ENCODE measurements at regions not wholly inside any gene's neighbourhood (a gene's known extent, or its start where the extent isn't known, plus 50 kb on each side); places are given as distances from the start of the nearest gene placed in this dataset.

DNA sequence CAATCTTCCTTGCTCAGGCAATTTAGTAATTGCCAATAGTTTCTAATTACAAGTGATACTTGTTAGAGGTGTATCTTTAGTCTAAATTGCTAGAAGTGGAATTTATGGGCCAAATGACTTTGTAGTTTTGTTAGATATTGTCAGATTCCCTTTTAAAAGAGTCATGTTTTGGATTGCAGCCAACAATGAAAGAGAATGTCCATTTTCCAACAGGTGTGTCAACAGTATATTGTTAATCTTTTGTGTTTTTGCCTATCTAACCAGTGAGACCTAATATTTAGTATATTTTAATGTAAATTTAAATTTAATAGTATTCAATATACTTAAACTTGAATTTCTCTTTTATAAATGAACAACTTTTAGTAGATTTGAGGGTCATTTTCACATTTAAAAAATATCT, 259.4 kb upstream of the ETAA1 start:
- TF ChIP-seq, protein P1, sequence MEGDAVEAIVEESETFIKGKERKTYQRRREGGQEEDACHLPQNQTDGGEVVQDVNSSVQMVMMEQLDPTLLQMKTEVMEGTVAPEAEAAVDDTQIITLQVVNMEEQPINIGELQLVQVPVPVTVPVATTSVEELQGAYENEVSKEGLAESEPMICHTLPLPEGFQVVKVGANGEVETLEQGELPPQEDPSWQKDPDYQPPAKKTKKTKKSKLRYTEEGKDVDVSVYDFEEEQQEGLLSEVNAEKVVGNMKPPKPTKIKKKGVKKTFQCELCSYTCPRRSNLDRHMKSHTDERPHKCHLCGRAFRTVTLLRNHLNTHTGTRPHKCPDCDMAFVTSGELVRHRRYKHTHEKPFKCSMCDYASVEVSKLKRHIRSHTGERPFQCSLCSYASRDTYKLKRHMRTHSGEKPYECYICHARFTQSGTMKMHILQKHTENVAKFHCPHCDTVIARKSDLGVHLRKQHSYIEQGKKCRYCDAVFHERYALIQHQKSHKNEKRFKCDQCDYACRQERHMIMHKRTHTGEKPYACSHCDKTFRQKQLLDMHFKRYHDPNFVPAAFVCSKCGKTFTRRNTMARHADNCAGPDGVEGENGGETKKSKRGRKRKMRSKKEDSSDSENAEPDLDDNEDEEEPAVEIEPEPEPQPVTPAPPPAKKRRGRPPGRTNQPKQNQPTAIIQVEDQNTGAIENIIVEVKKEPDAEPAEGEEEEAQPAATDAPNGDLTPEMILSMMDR (IDR thresholded peaks at IDR 0.05; ENCODE audit: extremely low read depth, missing control alignments), result no peak
- no peak for DNase-seq (ENCODE audit: low spot score)

DNA sequence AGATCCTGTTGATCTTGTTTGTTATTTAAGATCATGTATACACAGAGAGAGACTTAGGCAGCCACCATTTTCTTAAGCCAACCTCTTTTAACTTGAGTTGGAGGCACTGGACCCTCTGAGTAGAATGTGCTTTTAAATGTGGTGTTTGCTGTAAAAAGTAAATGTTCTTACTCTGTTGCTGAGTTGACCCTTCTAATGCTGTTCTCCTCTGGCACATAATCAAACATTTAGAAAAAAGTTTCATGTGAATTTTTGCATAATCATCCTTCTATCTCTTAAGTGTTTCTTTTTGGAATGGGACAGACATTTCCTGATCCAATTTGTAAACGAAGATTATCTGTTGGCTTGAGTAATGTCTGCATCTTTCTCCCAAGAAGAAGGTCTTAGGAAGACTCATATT, 255.1 kb upstream of the ETAA1 start:
- TF ChIP-seq, protein P1 (IDR thresholded peaks at IDR 0.05; ENCODE audit: extremely low read depth, missing control alignments), result no peak
- DNase-seq (ENCODE audit: low spot score), result no peak

DNA sequence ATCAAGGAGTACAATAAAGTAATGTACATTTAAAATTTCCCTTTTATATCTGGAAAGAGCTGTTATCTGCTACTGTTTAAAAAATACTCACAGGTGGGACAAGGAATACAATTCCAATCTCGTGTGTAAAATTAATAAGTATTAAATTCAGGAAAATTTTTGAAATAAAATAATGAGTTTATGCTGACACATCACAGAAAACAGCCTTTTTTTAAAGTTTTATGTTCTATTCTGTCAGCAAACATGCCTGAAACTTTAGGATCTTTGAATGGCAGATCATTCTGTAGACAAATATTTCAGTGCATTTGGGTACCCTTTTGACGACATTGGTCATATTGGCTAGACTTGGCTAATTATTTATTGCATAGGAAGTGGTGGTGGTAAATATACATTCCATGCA, 254.4 kb upstream of the ETAA1 start:
- no peak for DNase-seq (ENCODE audit: low spot score)
- TF ChIP-seq, protein P1 (IDR thresholded peaks at IDR 0.05; ENCODE audit: extremely low read depth, missing control alignments), result no peak

DNA sequence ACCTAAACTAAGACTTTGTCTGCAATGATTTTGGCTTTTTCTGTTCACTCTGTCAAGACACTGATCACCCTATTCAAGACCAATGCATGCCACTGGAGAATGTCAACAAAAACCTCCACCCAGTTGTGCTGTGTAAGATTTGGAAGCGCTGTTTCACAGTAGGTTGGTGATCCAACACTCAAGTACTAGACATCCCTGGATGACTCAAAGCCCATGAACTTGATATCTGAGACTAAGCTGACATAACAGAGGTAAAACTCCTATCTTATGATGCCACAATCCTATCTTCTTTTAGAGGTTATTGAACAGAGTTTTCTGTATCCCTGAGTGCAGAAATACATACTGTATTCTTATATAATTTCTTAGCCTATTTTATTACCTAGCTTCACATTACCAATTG, 251.3 kb upstream of the ETAA1 start:
- no peak for DNase-seq (ENCODE audit: low spot score)
- TF ChIP-seq, protein P1 (IDR thresholded peaks at IDR 0.05; ENCODE audit: extremely low read depth, missing control alignments), result no peak

DNA sequence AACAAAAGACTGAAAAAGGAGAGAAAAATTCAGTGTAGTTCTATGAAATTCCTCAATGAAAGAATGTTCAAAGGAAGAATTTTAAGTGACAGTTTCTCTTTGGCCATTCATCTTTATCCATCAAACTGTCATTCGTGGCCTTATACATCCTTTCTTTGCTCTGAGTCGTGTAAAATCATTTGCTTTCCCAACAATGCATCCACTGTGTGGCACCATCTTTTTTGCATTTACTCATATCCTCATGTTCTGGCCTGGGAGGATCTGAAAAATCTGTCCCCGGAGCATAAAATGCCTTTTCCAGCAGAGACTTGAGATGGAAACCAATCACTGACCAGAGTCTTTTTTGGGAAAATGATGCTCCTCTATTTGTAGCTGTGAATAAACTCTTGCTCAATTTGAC, 240.3 kb upstream of the ETAA1 start:
- TF ChIP-seq, protein P1 (IDR thresholded peaks at IDR 0.05; ENCODE audit: extremely low read depth, missing control alignments), result no peak
- no peak for DNase-seq (ENCODE audit: low spot score)

DNA sequence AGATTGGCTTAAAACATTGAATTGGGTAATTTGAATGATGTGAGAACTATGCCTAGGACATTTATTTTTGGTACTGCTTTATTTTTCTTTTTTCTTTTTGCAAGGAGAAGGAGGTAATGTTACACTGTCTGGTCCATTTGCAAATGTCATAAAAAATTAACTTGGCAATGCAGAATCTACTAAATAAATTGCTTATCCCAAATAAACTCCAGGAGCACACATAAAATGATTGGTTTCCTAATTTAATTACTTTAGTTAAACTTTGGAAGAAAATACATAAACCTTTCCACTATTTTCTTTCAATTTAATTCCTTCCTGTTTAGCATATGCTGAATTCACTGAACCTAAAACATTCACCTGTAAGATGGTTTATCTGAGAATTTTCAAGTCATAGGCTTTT, 238.4 kb upstream of the ETAA1 start:
- TF ChIP-seq, protein P1 (IDR thresholded peaks at IDR 0.05; ENCODE audit: extremely low read depth, missing control alignments), result no peak

DNA sequence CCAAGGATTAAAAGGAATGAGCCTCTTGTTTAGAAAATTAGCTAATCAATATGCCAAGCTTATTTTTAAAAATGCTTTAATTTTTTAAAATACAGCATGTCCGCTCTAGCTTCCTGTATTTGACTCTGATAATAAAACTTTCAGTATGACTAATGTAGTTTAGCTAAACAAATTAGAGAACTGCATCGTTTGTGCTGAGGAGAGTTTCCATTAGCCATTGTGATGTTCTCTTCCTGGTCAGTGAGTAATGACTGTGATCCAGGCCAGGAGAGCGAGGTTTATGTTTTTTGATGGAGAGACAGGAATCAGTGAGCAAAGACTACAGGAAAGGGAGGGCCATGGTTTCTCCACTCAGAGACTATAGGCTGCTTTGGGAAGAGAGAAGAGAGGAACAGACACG, 237.2 kb upstream of the ETAA1 start:
- no peak for DNase-seq (ENCODE audit: low spot score)

More for the DNA sequence above, 238.4 kb upstream of the ETAA1 start:
- DNase-seq (ENCODE audit: low spot score), result no peak

More for the DNA sequence above, 237.2 kb upstream of the ETAA1 start:
- TF ChIP-seq, protein P1 (IDR thresholded peaks at IDR 0.05; ENCODE audit: extremely low read depth, missing control alignments), result no peak
